Sigmoid colon (tissue), 4 donors: ENCODE measurements at regions not wholly inside any gene's neighbourhood (a gene's known extent, or its start where the extent isn't known, plus 50 kb on each side); places are given as distances from the start of the nearest gene placed in this dataset.

ENCODE experiments used
- CTCF ChIP-seq, 4 experiments: fragments of 450-650 bp in 3 of 4; fragments of 200-600 bp in 1 of 4; IDR thresholded peaks; one replicate each; pipeline ENCODE4 v1.5.1; 2016 to 2019; ENCODE audit warnings: antibody characterized with exemption in 4 of 4, mild to moderate bottlenecking in 3 of 4, moderate library complexity in 2 of 4
- EP300 ChIP-seq, 4 donors: sonication (generic); formaldehyde crosslinking; IDR thresholded peaks; one replicate each; pipeline ENCODE4 v1.6.1; 2017; ENCODE audit warnings: antibody characterized with exemption in 4 of 4
- POLR2A ChIP-seq, 2 donors: fragments of 450-650 bp; IDR thresholded peaks; one replicate each; pipeline ENCODE4 v1.6.1; 2016; ENCODE audit warnings: antibody characterized with exemption in 2 of 2, mild to moderate bottlenecking in 2 of 2, moderate library complexity in 2 of 2
- POLR2AphosphoS5 ChIP-seq, 4 donors: sonication (generic); formaldehyde crosslinking; IDR thresholded peaks; one replicate each; pipeline ENCODE4 v1.6.1; 2017; ENCODE audit warnings: antibody characterized with exemption in 4 of 4

- no peak for TF ChIP-seq CTCF (IDR thresholded peaks at IDR 0.05)
- no peak for TF ChIP-seq POLR2A (IDR thresholded peaks at IDR 0.05)
- TF ChIP-seq EP300 (IDR thresholded peaks at IDR 0.05), result no peak
- no peak for TF ChIP-seq POLR2AphosphoS5 (IDR thresholded peaks at IDR 0.05)
Measured at GRCh38 chr2:158002079-158002478, 99.6 kb upstream of the UPP2 start.
